Right lobe of liver (tissue), 6 donors: ENCODE measurements at regions not wholly inside any gene's neighbourhood (a gene's known extent, or its start where the extent isn't known, plus 50 kb on each side); places are given as distances from the start of the nearest gene placed in this dataset.

Source experiments
- ATAC-seq, 4 donors: fragments of 200-7000 bp; cut with Tn5 transposase; one replicate each; pipeline ENCODE4 v1.9.1; 2020; ENCODE audit warnings: mild to moderate bottlenecking in 4 of 4, moderate library complexity in 4 of 4
- DNase-seq, 3 donors: peaks; one replicate each; pipeline ENCODE4 v3.0.0-alpha.2; 2020
- H3K27ac ChIP-seq, 3 donors: fragments of 200-600 bp; one replicate each; pipeline ENCODE4 v1.8.0; 2022
- H3K27me3 ChIP-seq, 2 donors: fragments of 200-600 bp; one replicate each; pipeline ENCODE4 v1.8.0; 2022
- H3K36me3 ChIP-seq, 4 donors: fragments of 200-600 bp; sonication (generic) in 1 of 4; one replicate each; pipeline versions ENCODE4 v1.5.1 to v1.8.0; 2017 to 2022; ENCODE audit warnings: control low read depth in 1 of 4
- H3K4me1 ChIP-seq, 4 donors: fragments of 200-600 bp; sonication (generic) in 1 of 4; one replicate each; pipeline versions ENCODE4 v1.5.1 to v1.8.0; 2017 to 2022; ENCODE audit warnings: control low read depth in 1 of 4
- H3K4me3 ChIP-seq, 3 donors: fragments of 200-600 bp; one replicate each; pipeline ENCODE4 v1.8.0; 2022
- H3K9me3 ChIP-seq, 4 donors: fragments of 200-600 bp; sonication (generic) in 1 of 4; one replicate each; pipeline versions ENCODE4 v1.5.1 to v1.8.0; 2017 to 2022; ENCODE audit warnings: control low read depth in 1 of 4
- CTCF ChIP-seq, 4 donors: fragments of 200-600 bp in 3 of 4; fragments of 450-650 bp in 1 of 4; IDR thresholded peaks; one replicate each; pipeline versions ENCODE4 v1.5.1 to v1.8.0; 2016 to 2022; ENCODE audit warnings: antibody characterized with exemption in 4 of 4, mild to moderate bottlenecking in 2 of 4
- POLR2A ChIP-seq: fragments of 450-650 bp; IDR thresholded peaks from one replicate; pipeline ENCODE4 v1.6.1; 2017; ENCODE audit warnings: antibody characterized with exemption, mild to moderate bottlenecking
- WGBS: methylation state at CpG from one replicate; pipeline ENCODE4 v1.1.6; 2018; ENCODE audit warnings: low coverage, low lambda C conversion rate; ENCODE audit not compliant: insufficient coverage; ENCODE audit errors: missing lambda C conversion rate; 5-methylcytosine and 5-hydroxymethylcytosine counted together
- intact Hi-C, 2 donors: fragments of 100-400 bp; cut with DNase I; formaldehyde crosslinking; loops; one replicate each; pipeline versions ENCODE4 v1.11.2 to v1.14.1; 2022
- donor health status: DM: no; HTN: yes; CAD: no.
- donor health status: DM: no; HTN: no; CAD: no.
- donor health status: DM: no; HTN: no; CAD: no.
- donor health status: DM: no; HTN: yes; CAD: no.
- donor health status: DM: no; HTN: yes; CAD: no.

- H3K27ac ChIP-seq, result no peak overlapping the region
- H3K4me3 ChIP-seq, result no peak overlapping the region
- no peaks in the 10 kb centered on the region for H3K4me1 ChIP-seq
- DNase-seq, result no peak
- H3K36me3 ChIP-seq, result no peaks in the 10 kb centered on the region
- intact Hi-C loops, result no loop called here
- 44% methylated on average over 2 of the region's 3 CpGs for WGBS
- TF ChIP-seq CTCF (IDR thresholded peaks at IDR 0.05), result no peak
- TF ChIP-seq POLR2A, result no peak
- H3K27me3 ChIP-seq, result no peaks in the 10 kb centered on the region
- no peak for ATAC-seq
- no peaks in the 10 kb centered on the region for H3K9me3 ChIP-seq
Measured at GRCh38 chr3:127099982-127100381, 92.9 kb upstream of the PRR23E start.

- Histone ChIP-seq H3K4me3 (no peak overlapping the region), H3K9me3 (no peaks in the 10 kb centered on the region), H3K36me3 (no peaks in the 10 kb centered on the region), H3K27me3 (no peaks in the 10 kb centered on the region), H3K4me1 (no peaks in the 10 kb centered on the region), H3K27ac (no peak overlapping the region)
- 68% methylated on average over 9 of the region's 18 CpGs for WGBS
- DNase-seq (no peak), ATAC-seq (no peak)
- intact Hi-C loops, result no loop called here
- TF ChIP-seq CTCF (IDR thresholded peaks at IDR 0.05) (no peak), POLR2A (no peak)
Measured at GRCh38 chr3:127100459-127101410, 92.2 kb upstream of the PRR23E start.

- H3K27me3 ChIP-seq, result no peaks in the 10 kb centered on the region
- no peak overlapping the region for H3K4me3 ChIP-seq
- H3K27ac ChIP-seq, result no peak overlapping the region
- no peaks in the 10 kb centered on the region for H3K4me1 ChIP-seq
- TF ChIP-seq POLR2A (no peak), CTCF (IDR thresholded peaks at IDR 0.05) (no peak)
- DNase-seq, result no peak
- intact Hi-C loops, result no loop called here
- H3K36me3 ChIP-seq, result no peaks in the 10 kb centered on the region
- ATAC-seq, result no peak
- no peaks in the 10 kb centered on the region for H3K9me3 ChIP-seq
- 75% methylated on average over 11 of the region's 19 CpGs for WGBS
Measured at GRCh38 chr3:127101411-127102187, 91.3 kb upstream of the PRR23E start.

- no peak for ATAC-seq
- H3K27me3 ChIP-seq, result no peaks in the 10 kb centered on the region
- H3K9me3 ChIP-seq, result no peaks in the 10 kb centered on the region
- WGBS, result 83% methylated on average over 3 of the region's 3 CpGs
- H3K36me3 ChIP-seq, result no peaks in the 10 kb centered on the region
- no peaks in the 10 kb centered on the region for H3K4me1 ChIP-seq
- H3K27ac ChIP-seq, result no peak overlapping the region
- DNase-seq, result no peak
- intact Hi-C loops, result no loop called here
- H3K4me3 ChIP-seq, result no peak overlapping the region
- TF ChIP-seq CTCF (IDR thresholded peaks at IDR 0.05) (no peak), POLR2A (no peak)
Measured at GRCh38 chr3:127102188-127102520, 90.8 kb upstream of the PRR23E start.
